GM21390 (cell line): ENCODE measurements at regions not wholly inside any gene's neighbourhood (a gene's known extent, or its start where the extent isn't known, plus 50 kb on each side); places are given as distances from the start of the nearest gene placed in this dataset.

Source experiments
- ATAC-seq: cut with Tn5 transposase; IDR thresholded peaks from one replicate; pipeline ENCODE4 v1.9.1; 2021; ENCODE audit not compliant: unreplicated experiment

DNA sequence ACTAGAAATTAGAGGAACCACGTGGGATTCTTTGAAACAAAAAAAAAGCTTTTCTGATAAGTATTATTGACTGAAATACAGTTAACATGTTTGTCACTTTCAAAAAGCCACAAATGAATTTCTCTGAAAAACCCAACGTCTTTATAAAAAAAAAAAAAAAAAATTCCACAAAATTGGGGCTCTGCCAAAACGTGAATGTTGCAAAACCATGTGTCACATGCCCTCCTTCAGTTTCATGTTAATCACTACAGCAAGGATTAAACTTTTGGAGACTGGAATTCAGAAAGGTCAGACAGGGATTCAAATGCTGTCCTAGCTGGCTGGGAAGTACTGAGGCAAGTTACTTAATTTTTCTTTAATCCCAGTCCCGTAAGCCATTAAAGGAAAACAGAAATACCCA lies 278.0 kb upstream of the KLF14 start:
- ATAC-seq = no peak

DNA sequence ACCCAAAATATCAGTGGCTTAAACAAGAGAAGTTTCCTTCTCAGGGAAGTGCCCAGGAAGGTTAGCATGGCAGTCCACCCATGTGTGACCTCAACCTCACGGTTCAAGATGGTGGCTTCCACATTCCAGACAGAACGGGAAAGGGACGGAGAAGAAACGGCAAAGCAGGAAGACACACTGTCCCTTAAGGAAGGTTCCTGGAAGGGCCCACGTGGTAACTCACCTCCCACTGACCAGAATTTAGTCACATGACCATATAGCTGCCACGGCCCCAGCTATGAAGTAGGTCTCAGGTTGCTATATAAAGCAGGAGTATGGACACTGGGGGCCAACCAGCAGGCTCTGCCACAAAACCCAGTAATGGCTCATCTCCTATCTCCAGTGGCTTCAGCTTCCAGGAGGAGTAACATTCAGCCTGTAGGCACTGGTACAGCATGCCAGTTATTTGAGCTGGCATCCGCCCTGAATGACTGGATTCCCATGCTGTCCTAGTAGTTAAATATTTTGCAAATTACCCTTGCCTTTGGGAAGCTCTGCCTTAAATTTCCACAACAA lies 278.5 kb upstream of the KLF14 start:
- no peak for ATAC-seq

DNA sequence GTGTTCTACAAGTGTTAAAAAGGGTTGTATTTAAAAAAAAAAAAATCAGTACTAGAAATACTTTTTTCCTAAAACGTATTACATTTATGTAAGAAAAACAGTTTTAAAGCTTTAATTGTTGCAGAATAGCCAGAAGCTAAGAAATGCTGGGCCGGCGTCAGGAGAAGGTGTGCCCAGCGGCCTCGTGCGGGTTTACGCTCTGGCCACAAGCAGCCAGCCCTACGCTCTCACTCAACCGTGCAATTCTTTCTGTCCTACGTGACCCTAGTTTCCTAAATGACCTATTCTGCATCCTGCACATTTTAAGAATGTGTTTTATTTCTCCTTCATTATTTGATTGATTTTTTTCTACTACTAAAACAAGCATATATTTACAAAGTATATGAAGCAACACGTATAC lies 279.7 kb upstream of the KLF14 start:
- no peak for ATAC-seq

DNA sequence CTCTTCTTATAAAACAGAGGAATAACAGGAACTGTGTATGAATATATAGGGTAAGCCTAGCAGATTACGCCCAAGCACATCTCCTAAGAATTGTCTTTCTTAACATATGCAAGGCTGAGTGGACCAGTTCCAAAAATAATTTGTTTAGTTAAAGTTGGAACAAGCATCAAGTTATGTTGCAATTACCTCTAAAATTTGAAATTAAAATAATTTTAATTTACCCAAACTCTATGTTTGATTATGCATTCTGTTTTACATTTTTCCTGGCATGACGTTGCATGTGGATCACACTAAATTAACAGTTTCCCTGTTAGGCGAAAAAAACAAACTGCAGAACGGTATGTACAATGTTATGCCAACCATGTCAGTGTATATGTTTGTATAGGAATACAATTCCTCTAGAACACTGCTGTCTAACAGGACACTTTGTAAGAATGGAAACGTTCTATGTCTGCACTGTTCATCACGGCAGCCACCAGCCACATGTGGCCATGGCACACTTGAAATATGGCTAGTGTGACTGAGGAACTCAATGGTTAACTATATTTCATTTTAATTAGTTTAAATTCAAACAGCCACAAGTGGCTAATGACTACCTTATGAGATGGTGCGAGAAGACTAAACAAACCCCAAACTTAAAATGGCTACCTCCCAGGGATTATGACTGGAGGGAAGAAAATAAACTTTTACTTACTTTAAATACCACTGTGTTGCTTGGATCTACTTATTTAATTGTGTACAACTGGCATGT lies 281.1 kb upstream of the KLF14 start:
- ATAC-seq = no peak

DNA sequence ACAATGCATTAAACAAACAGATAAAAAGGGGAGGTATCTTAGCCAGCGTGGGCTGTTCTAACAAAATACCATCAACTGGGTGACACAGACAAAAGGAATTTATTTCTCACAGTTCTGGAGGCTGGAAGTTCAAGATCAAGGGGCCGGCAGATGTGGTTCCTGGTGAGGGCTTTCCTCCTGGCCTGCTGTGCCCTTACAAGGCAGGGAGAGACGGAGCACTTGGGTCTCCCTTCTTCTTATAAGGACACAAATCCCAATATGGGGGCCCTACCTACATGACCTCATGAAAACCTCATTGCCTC lies 281.6 kb upstream of the KLF14 start:
- no peak for ATAC-seq

DNA sequence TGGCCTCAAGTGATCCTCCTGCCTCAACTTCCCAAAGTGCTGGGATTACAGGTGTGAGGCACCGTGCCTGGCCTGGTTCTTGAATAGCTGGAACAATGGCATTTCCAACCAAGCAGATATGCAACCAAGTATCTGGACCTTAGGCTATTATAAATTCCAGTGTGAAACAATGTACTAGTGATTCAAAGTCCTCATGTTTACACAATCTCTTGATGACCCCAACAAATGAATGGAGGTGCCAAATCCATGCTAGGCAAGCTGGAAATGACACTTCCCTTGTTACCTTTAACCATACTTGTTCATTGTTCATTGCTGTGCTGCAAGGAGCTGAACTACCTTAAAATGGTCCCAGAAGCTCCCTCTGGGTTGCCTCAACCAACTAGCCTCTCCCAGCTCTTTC lies 282.2 kb upstream of the KLF14 start:
- ATAC-seq = no peak

DNA sequence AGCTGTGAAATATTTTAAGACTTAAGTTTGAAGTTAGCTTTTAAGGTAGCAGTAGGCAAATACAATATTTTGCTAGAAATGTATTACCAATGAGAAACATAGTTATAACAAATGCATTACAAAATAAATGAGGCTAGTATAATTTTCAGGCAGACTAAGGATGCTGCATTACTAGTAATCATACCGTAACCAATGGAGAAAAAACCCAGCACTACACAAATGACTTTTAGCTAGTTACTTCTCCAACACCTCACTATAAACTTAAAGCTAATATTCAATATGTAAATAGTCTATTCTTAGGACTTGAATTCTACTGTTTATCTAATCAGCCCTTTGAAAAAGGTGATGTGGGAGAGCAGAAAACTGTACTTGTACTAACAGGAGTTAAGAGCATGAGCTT lies 285.3 kb upstream of the KLF14 start:
- ATAC-seq = no peak

DNA sequence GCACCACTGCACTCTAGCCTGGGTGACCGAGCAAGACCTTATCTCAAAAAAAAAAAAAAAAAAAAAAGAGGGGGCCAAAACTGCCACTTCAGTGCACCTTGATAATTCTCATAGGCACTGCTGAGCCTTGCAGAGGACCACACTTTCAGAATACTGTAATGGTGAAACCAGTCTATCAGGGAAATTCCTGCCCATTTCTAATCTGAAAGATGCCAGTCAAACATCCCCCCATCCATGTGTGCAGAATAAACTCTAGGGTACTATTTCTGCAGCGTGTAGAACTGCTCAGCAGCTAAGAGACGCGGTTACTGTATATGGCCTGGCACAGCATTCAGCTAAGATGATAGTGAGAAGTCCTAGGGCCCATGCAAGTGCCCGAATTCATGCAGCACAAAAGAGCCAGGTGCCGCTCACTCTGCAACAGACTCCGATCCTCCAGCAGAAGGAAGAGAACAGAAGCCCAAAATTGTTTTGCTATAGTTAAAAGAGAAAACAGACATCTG lies 286.8 kb upstream of the KLF14 start:
- peak; percentile 37 for ATAC-seq

DNA sequence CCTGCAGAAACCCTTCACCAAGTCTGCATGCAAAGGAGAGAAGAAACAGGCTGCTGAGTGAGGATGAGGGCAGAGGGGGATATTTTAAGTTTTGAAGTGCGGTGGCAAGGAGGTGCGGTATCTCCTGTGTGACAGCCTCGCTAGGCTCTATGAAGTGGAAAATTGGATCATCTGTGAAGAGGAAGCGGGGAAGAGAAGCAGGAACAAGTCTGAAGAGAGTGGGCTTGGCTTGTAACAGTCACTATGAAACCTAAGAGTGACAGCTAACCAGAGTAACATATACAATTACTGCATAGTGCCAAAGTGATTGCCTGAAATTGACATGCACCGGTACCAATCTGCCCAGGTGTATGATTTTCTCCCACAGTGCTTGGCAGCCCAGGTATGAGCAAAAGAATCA lies 287.5 kb upstream of the KLF14 start:
- peak; percentile 58 for ATAC-seq

DNA sequence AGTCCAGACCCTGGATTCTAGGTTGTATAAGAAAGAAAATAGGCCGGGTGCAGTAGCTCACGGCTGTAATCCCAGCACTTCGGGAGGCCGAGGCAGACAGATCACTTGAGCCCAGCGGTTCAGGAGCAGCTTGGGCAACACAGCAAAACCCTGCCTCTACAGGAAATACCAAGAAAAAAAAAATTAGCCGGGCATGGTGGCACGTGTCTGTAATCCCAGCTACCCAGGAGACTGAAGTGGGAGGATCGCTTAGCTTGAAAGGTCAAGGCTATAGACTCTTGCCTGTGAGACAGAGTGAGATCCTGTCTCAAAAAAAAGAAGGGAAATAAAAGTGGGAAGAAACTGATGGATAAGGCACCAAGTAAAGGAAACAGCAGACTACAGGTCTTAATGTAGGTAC lies 287.9 kb upstream of the KLF14 start:
- ATAC-seq = peak; percentile 8

DNA sequence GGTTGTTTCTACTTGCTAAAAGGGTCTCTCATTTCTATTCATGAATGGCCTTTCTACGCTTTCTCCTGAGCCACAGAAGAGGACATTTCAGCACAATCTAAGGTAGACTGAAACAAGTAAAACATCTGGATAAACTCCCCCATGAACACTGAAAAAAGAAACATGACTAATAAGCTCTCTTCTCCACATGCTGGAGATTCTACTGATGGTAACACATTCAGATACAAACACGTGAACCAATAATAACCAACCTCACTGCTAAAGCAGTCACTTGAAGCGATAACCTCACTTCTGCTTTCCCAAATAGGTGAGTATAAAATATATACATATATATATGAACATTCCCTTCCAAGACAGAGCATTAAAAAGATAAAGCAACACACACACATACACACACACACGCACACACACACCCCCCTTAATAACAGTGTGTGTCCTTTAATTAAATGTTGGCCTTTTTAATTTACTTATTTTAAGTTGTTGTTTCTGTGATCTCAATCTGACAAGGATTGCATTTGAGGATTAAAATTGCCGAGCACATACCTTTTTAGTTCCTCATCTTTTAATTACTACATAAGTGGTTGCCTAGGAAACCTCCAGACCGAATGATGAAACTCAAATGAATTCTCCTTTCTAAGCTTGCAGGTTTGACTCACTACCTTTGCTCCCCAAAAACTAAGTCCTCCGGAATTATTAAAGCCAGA lies 292.4 kb upstream of the KLF14 start:
- ATAC-seq = no peak

DNA sequence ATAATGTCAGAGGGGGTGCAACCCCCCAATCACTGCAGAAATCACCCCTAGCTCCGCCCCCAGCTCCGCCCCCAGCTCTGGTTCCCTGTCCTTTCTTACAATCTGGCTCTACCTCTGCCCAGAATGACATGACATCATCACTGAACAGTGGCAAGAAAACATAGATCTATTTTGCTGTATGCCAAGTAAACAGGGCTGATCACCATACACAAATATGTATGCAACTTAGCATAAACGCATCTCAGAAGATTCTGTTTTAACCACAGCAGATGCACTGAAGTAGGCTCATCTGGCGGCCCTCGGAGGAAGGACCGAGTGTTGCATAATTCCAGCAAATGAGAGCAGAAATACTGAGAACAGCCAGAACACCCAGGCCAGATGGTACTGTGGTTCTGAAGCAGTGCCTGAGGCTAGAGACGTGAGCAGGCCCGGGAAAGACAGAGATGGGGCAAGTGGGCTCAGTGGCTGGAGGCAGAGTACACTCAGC lies 293.3 kb upstream of the KLF14 start:
- ATAC-seq = no peak

DNA sequence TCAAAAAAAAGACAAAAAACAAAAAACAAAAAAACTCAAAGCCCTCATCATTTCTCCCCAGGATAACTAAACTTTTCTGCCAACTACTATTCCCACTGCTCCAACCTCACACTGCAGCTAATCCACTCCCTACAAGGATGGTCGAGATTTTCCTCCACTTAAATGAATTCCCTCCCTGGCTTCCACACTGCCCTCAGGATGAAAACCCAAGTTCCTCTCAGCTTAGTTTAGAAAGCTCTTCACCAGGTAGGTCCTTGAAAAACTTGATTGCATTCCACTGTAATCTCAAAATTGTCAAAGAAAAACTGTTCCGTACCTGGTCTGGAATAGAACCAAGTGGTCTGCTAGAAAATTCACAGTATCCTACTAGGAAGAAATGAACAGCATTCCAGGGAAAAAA lies 294.3 kb upstream of the KLF14 start:
- ATAC-seq = no peak

DNA sequence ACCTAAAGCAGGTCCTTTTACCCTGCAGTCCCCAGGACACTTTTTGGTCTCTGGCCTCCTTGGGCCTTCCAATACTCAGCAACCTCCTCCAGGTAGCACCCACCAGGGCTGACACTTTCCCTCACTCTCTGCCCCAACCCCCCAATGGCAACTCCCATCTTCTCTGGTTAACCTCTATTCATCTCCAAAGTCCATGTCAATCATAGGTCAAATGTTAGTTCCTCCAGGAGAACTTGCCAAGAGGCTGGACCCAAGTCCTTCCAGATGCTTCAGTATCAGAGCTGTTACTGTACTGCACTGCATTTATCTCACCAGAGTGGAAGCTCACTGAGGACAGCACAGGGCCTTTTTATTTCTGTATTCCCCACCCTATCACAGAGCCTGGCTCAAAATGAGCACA lies 295.0 kb upstream of the KLF14 start:
- no peak for ATAC-seq

DNA sequence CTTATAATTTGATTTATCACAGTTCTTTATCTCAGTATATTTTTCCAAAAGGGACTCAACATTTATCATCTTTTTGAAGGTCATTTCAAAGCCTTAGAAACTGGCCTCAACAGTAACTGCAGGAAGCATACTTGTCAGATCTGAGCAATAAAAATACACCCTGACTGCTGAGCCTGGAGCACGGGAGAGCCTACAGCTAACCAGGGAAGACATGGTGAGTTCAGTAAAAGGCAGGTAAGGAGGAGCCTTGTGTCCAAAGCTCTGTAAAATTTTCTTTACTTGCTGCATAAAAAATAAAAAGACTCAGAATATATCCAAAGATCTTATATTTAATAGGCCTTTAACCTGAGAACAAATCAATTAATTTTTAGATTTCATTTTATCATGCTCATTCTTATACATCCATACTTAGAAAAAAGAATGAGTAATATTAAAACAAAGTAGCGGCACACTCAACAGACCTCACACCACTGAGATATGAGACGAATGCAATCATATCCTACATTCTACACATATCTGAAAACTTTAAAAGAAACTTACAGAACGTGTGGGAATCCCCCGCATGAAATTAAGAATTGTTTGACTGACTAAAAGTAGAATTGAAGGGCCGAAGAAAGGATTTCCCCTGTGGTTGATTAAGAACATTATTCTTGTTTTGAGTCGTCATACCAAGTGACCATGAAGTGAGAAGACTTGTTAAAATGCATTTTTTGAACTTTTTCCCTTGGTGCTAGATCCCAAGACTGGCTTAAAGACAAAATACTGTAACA lies 296.4 kb upstream of the MKLN1 start:
- ATAC-seq = peak; percentile 62

DNA sequence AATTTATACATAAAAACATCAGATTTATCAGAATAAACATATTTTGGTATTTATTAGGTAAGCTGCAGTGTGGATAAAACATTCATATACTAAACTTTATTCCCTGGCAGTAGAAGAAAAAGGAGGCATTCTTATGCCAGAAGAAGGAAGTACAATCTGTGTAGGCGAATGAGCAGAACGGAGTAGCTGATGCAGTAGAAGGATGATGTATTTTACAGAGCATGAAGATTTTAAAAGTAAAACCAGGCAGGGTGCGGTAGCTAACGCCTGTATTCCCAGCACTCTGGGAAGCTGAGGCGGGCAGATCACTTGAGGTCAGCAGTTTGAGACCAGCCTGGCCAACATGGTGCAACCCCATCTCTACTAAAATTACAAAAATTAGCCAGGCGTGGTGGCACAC lies 294.9 kb upstream of the MKLN1 start:
- no peak for ATAC-seq

DNA sequence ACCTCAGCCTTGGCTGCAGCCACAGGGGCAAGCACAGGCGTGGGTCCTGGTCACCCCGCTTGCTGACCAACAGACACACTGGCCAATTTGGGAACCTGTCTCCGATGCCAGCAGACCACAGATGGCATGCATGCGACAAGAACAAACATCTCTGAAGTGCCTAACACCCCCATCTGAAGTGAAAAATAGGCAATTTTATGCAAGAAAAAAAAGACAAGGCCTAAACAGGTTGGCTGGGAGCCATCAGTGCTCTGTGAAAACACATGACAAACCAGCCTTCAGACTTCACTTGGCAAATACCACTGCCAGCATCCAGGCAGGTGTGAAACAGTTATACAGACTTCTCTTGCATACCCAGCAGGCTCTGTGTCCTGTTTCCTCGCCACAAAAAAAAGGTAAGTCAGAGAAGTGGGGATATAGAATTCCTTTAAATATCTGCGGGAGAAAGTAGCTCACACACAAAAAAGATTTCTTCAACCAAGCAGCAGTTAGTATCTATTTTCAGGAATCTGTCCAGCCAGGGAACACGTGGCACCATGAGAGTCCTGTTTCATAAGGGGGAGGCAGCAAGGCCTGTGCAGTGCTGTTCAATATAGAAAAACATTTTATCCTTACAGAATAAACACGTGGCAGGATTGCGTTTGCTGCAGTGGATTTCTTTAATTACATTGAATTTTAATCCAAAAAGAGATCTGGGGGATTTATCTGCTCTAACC lies 293.4 kb upstream of the MKLN1 start:
- ATAC-seq = no peak

DNA sequence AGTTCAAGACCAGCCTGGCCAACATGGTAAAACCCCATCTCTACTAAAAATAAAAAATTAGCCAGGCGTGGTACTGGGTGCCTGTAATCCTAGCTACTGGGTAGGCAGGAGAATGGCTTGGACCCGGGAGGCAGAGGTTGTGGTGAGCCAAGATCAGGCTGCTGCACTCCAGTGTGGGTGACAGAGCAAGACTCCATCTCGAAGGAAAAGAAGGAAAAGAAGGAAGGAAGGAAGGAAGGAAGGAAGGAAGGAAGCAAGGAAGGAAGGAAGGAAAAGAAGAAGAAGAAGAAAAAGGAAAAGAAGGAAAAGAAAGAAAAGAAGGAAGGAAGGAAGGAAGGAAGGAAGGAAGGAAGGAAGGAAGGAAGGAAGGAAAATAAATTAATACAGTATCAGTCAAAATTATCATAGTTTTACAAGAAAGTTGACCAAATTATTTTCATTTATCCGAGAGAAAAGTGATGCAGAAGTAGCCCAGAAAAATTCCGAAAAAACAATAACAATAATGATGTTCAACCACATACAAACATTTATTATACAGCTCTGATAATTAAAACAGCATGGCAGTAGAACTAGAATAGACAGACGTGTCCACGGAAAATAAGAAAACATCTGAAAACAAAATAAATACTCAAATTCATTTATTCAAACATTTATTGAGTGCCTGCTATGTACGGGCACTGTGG lies 292.4 kb upstream of the MKLN1 start:
- no peak for ATAC-seq

DNA sequence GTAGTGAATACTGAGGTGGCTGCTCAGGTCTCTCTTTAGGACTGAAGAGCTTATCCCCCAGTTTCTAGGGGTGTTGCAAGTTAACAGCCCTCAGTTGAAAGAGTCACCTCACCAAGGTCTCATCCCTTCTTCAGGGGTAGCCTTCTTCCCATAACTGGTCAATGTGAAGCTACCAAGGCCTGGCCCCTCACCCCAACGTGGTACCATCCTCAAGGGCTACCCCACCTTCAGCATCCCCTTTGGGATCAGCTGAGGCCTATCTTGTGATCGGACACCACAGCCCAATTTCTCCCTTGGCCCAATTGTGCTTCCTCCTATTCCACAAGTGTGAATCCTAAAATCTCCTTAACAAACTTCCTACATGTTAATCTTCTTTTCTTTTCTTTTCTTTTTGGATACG lies 289.5 kb upstream of the MKLN1 start:
- ATAC-seq = no peak

DNA sequence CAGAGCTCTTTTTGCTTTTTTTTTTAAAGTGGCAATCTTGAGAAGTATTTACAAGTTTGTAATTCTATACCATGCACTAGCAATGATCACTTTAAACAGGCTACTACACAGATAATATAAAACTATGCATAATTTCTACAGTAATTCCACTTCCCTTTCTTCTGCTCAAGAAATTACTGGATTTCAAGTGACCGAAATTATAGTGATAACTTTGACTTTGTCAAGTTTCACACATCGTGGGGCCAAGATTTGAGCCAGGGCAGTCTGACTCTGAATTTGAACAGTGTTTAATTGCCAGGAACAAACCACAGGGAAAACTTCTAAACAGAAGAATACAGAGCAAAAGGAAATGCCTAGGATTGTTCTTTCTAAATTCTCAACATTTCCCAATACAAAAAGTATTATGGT lies 288.3 kb upstream of the MKLN1 start:
- ATAC-seq = no peak
